Neural cell (in vitro differentiated cells): ENCODE measurements at regions not wholly inside any gene's neighbourhood (a gene's known extent, or its start where the extent isn't known, plus 50 kb on each side); places are given as distances from the start of the nearest gene placed in this dataset.

Experiments
- H2AFZ ChIP-seq: fragments of 200-600, 300-800 bp; sonication (generic), shearing (Covaris generic); 2 replicates; pipeline ENCODE4 v1.6.0; 2014; ENCODE audit warnings: low read depth, mild to moderate bottlenecking, antibody characterized with exemption, low read length, moderate library complexity
- H3F3A ChIP-seq: fragments of 200-600 bp; shearing (Covaris generic); 2 replicates; pipeline ENCODE4 v1.6.1; 2016; ENCODE audit warnings: mild to moderate bottlenecking, moderate library complexity, mixed read lengths, antibody characterized with exemption, low read length; ENCODE audit not compliant: insufficient read depth, poor library complexity, severe bottlenecking
- H3K27ac ChIP-seq: fragments of 200-600, 300-800 bp; sonication (generic), shearing (Covaris generic); 2 replicates; pipeline ENCODE4 v1.5.1; 2014; ENCODE audit warnings: mild to moderate bottlenecking, low read length, moderate library complexity
- H3K27me3 ChIP-seq: fragments of 300-800, 200-600 bp; sonication (generic), shearing (Covaris generic); 2 replicates; pipeline ENCODE4 v1.6.0; 2014; ENCODE audit warnings: mild to moderate bottlenecking, low read depth, low read length, moderate library complexity; ENCODE audit not compliant: insufficient read depth
- H3K36me3 ChIP-seq: fragments of 300-800, 200-600 bp; sonication (generic), shearing (Covaris generic); 2 replicates; pipeline ENCODE4 v1.5.1; 2014; ENCODE audit warnings: mild to moderate bottlenecking, antibody characterized with exemption, low read length, moderate library complexity; ENCODE audit not compliant: insufficient read depth
- H3K4me2 ChIP-seq: fragments of 300-800, 200-600 bp; sonication (generic), shearing (Covaris generic); 2 replicates; pipeline ENCODE4 v1.6.0; 2014; ENCODE audit warnings: mild to moderate bottlenecking, low read length
- H3K4me3 ChIP-seq: fragments of 300-800, 200-600 bp; sonication (generic), shearing (Covaris generic); 2 replicates; pipeline ENCODE4 v1.5.1; 2014; ENCODE audit warnings: mild to moderate bottlenecking, low read length, moderate library complexity
- H3K79me2 ChIP-seq: fragments of 200-600 bp; shearing (Covaris generic); replicated peaks from 2 replicates; pipeline ENCODE4 v1.6.0; 2014; ENCODE audit warnings: mild to moderate bottlenecking, low read length, moderate library complexity; ENCODE audit not compliant: insufficient read depth
- H3K9ac ChIP-seq: fragments of 300-800, 200-600 bp; sonication (generic), shearing (Covaris generic); 2 replicates; pipeline ENCODE4 v1.6.1; 2016; ENCODE audit warnings: mild to moderate bottlenecking, low read length, mixed read lengths
- H3K9me2 ChIP-seq: fragments of 200-600 bp; shearing (Covaris generic); 2 replicates; pipeline ENCODE4 v1.6.1; 2016; ENCODE audit warnings: mild to moderate bottlenecking, low read length, mixed read lengths; ENCODE audit not compliant: insufficient read depth
- H3K9me3 ChIP-seq: fragments of 200-600, 300-800 bp; sonication (generic), shearing (Covaris generic); 2 replicates; pipeline ENCODE4 v1.6.1; 2016; ENCODE audit warnings: mild to moderate bottlenecking, mixed run types, low read length, moderate library complexity, mixed read lengths
- H4K20me1 ChIP-seq: fragments of 200-600 bp; shearing (Covaris generic); 2 replicates; pipeline ENCODE4 v1.6.1; 2016; ENCODE audit warnings: mild to moderate bottlenecking, mixed run types; ENCODE audit not compliant: insufficient read depth
- CTCF ChIP-seq: fragments of 450-650 bp; IDR thresholded peaks from 2 replicates; pipeline ENCODE4 v1.5.1; 2014; ENCODE audit warnings: antibody characterized with exemption, mild to moderate bottlenecking, moderate library complexity; ENCODE audit not compliant: poor library complexity, severe bottlenecking
- EP300 ChIP-seq: fragments of 450-650 bp; conservative IDR thresholded peaks from 2 replicates; pipeline ENCODE4 v1.6.1; 2014; ENCODE audit warnings: antibody characterized with exemption, mild to moderate bottlenecking, moderate library complexity; ENCODE audit not compliant: poor library complexity, severe bottlenecking
- EZH2 ChIP-seq: fragments of 200-600, 300-800 bp; shearing (Covaris generic), sonication (generic); IDR thresholded peaks from 2 replicates; pipeline ENCODE4 v1.6.1; 2014; ENCODE audit warnings: antibody characterized with exemption, low read length, borderline replicate concordance, mild to moderate bottlenecking; ENCODE audit not compliant: insufficient read depth, poor library complexity, severe bottlenecking
- MXI1 ChIP-seq: fragments of 450-650 bp; conservative IDR thresholded peaks from 2 replicates; pipeline ENCODE4 v1.6.1; 2014; ENCODE audit warnings: antibody characterized with exemption, mild to moderate bottlenecking; ENCODE audit not compliant: poor library complexity, severe bottlenecking
- POLR2AphosphoS5 ChIP-seq: IDR thresholded peaks from 2 replicates; pipeline ENCODE4 v1.6.1; 2012
- RAD21 ChIP-seq: fragments of 450-650 bp; conservative IDR thresholded peaks from 2 replicates; pipeline ENCODE4 v1.6.1; 2014; ENCODE audit warnings: antibody characterized with exemption, mild to moderate bottlenecking, moderate library complexity
- SMC3 ChIP-seq: fragments of 450-650 bp; conservative IDR thresholded peaks from 2 replicates; pipeline ENCODE4 v1.6.1; 2014; ENCODE audit warnings: antibody characterized with exemption, mild to moderate bottlenecking, moderate library complexity; ENCODE audit not compliant: poor library complexity
- TAF1 ChIP-seq: IDR thresholded peaks from 2 replicates; pipeline ENCODE4 v1.6.1; 2012; ENCODE audit warnings: low read depth
- TF ChIP-seq, protein P1 (sequence below): IDR thresholded peaks from 2 replicates; pipeline ENCODE4 v1.6.1; 2012; ENCODE audit warnings: borderline replicate concordance

- H2AFZ ChIP-seq, result no peak overlapping the region
- TF ChIP-seq TAF1, result no peak
- H3K4me2 ChIP-seq, result no peak overlapping the region
- H3K9me3 ChIP-seq, result no peaks in the 10 kb centered on the region
- no peak overlapping the region for H3K27ac ChIP-seq
- no peaks in the 10 kb centered on the region for H4K20me1 ChIP-seq
- no peaks in the 10 kb centered on the region for H3K9me2 ChIP-seq
- H3K27me3 ChIP-seq, result no peaks in the 10 kb centered on the region
- H3K4me3 ChIP-seq, result no peak overlapping the region
- H3K36me3 ChIP-seq, result no peaks in the 10 kb centered on the region
- H3F3A ChIP-seq, result no peaks in the 10 kb centered on the region
- H3K9ac ChIP-seq, result no peak overlapping the region
- peaks cover 20% of the 10 kb centered on the region for H3K79me2 ChIP-seq
Measured at GRCh38 chr5:71788794-71789193, 69.7 kb downstream of the CARTPT start.

DNA sequence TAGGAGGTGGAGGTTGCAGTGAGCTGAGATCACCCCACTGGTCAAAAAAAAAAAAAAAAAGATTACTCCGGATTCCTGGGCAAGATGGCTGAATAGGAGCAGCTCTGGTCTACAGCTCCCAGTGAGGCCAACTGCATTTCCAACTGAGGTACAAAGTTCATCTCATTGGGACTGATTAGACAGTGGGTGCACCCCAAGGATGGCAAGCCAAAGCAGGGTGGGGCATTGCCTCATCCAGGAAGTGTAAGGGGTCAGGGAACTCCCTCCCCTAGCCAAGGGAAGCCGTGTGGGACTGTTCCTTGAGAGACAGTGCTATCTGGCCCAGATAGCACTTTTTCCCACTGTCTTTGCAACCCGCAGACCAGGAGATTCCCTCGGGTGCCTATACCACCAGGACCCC is 70.7 kb downstream of the CARTPT start:
- Histone ChIP-seq H3K27ac (no peak overlapping the region), H3K9ac (no peak overlapping the region), H3K9me2 (no peaks in the 10 kb centered on the region), H2AFZ (no peak overlapping the region), H4K20me1 (no peaks in the 10 kb centered on the region), H3K27me3 (no peaks in the 10 kb centered on the region), H3K4me3 (no peak overlapping the region), H3K79me2 (peaks cover 12% of the 10 kb centered on the region), H3F3A (no peaks in the 10 kb centered on the region), H3K36me3 (no peaks in the 10 kb centered on the region), H3K4me2 (no peak overlapping the region), H3K9me3 (no peaks in the 10 kb centered on the region)
- TF ChIP-seq MXI1 (no peak), SMC3 (no peak), EP300 (no peak), RAD21 (no peak), TAF1 (no peak), POLR2AphosphoS5 (no peak), EZH2 (no peak), CTCF (no peak)
- TF ChIP-seq, protein P1, sequence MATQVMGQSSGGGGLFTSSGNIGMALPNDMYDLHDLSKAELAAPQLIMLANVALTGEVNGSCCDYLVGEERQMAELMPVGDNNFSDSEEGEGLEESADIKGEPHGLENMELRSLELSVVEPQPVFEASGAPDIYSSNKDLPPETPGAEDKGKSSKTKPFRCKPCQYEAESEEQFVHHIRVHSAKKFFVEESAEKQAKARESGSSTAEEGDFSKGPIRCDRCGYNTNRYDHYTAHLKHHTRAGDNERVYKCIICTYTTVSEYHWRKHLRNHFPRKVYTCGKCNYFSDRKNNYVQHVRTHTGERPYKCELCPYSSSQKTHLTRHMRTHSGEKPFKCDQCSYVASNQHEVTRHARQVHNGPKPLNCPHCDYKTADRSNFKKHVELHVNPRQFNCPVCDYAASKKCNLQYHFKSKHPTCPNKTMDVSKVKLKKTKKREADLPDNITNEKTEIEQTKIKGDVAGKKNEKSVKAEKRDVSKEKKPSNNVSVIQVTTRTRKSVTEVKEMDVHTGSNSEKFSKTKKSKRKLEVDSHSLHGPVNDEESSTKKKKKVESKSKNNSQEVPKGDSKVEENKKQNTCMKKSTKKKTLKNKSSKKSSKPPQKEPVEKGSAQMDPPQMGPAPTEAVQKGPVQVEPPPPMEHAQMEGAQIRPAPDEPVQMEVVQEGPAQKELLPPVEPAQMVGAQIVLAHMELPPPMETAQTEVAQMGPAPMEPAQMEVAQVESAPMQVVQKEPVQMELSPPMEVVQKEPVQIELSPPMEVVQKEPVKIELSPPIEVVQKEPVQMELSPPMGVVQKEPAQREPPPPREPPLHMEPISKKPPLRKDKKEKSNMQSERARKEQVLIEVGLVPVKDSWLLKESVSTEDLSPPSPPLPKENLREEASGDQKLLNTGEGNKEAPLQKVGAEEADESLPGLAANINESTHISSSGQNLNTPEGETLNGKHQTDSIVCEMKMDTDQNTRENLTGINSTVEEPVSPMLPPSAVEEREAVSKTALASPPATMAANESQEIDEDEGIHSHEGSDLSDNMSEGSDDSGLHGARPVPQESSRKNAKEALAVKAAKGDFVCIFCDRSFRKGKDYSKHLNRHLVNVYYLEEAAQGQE, result no peak

DNA sequence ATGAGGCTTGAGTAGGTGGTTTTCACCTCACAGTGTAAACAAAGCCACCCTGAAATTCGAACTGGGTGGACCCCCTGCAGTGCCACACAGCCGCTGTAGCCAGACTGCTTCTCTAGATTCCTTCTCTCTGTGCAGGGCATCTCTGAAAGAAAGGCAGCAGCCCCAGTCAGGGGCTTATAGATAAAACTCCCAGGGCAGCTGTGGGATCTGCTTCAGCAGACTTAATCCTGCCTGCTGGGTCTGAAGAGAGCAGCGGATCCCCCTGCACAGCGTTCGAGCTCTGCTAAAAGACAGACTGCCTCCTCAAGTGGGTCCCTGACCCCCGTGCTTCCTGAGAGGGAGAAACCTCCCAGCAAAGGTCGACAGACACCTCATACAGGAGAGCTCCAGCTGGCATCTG is 71.4 kb downstream of the CARTPT start:
- Histone ChIP-seq H3K27ac (no peak overlapping the region), H4K20me1 (no peaks in the 10 kb centered on the region)
- TF ChIP-seq MXI1 (no peak), EP300 (no peak), CTCF (no peak), TAF1 (no peak), RAD21 (no peak), SMC3 (no peak)
- TF ChIP-seq, protein P1, result no peak

More for the DNA sequence above, 71.4 kb downstream of the CARTPT start:
- Histone ChIP-seq H3F3A (no peaks in the 10 kb centered on the region), H3K4me2 (no peak overlapping the region), H3K79me2 (peaks cover 6% of the 10 kb centered on the region), H3K9ac (no peak overlapping the region), H3K9me3 (no peaks in the 10 kb centered on the region), H3K36me3 (no peaks in the 10 kb centered on the region), H3K4me3 (no peak overlapping the region), H3K9me2 (no peaks in the 10 kb centered on the region), H2AFZ (no peak overlapping the region), H3K27me3 (no peaks in the 10 kb centered on the region)
